SHP77 (cell line): ENCODE measurements at regions not wholly inside any gene's neighbourhood (a gene's known extent, or its start where the extent isn't known, plus 50 kb on each side); places are given as distances from the start of the nearest gene placed in this dataset.

ENCODE experiments used
- DNase-seq, 2 experiments: peaks; one replicate each; lab custom pipeline; 2025; lab: John Stamatoyannopoulos, UW

GRCh38 chr2:2569836-2570235, 238.8 kb upstream of the MYT1L start:
- DNase-seq = no peak

GRCh38 chr2:2569306-2569705, 238.2 kb upstream of the MYT1L start:
- no peak for DNase-seq

- DNase-seq = no peak
These were observed 237.3 kb upstream of the MYT1L start for GRCh38 chr2:2568411-2568810.

GRCh38 chr2:2567776-2568175, 236.7 kb upstream of the MYT1L start:
- DNase-seq = no peak

GRCh38 chr2:2566396-2567323, 235.6 kb upstream of the MYT1L start:
- peak in 1 of 2 experiments; percentile 33 for DNase-seq

- no peak for DNase-seq
These were observed 234.6 kb upstream of the MYT1L start for GRCh38 chr2:2565671-2566070.

GRCh38 chr2:2564300-2565078, 233.4 kb upstream of the MYT1L start:
- DNase-seq = no peak

- DNase-seq = no peak
These were observed 232.3 kb upstream of the MYT1L start for GRCh38 chr2:2563309-2563860.

- DNase-seq = no peak
These were observed 231.8 kb upstream of the MYT1L start for GRCh38 chr2:2562867-2563266.

- no peak for DNase-seq
These were observed 230.4 kb upstream of the MYT1L start for GRCh38 chr2:2561346-2562095.

GRCh38 chr2:2560374-2561015, 229.4 kb upstream of the MYT1L start:
- DNase-seq = no peak

- no peak for DNase-seq
These were observed 227.4 kb upstream of the MYT1L start for GRCh38 chr2:2558476-2558875.

GRCh38 chr2:2557475-2557874, 226.4 kb upstream of the MYT1L start:
- no peak for DNase-seq

GRCh38 chr2:2550856-2551255, 219.8 kb upstream of the MYT1L start:
- no peak for DNase-seq

- DNase-seq = no peak
These were observed 216.8 kb upstream of the MYT1L start for GRCh38 chr2:2547911-2548310.

GRCh38 chr2:2547451-2547850, 216.4 kb upstream of the MYT1L start:
- no peak for DNase-seq

- DNase-seq = no peak
These were observed 215.0 kb upstream of the MYT1L start for GRCh38 chr2:2546046-2546445.

GRCh38 chr2:2542966-2543611, 212.0 kb upstream of the MYT1L start:
- peak; percentile 37 to 68 for DNase-seq

GRCh38 chr2:2542316-2542715, 211.2 kb upstream of the MYT1L start:
- DNase-seq = no peak

GRCh38 chr2:2540406-2540805, 209.3 kb upstream of the MYT1L start:
- no peak for DNase-seq
